ENCODE measurements at regions not wholly inside any gene's neighbourhood (a gene's known extent, or its start where the extent isn't known, plus 50 kb on each side); places are given as distances from the start of the nearest gene placed in this dataset.

DNA sequence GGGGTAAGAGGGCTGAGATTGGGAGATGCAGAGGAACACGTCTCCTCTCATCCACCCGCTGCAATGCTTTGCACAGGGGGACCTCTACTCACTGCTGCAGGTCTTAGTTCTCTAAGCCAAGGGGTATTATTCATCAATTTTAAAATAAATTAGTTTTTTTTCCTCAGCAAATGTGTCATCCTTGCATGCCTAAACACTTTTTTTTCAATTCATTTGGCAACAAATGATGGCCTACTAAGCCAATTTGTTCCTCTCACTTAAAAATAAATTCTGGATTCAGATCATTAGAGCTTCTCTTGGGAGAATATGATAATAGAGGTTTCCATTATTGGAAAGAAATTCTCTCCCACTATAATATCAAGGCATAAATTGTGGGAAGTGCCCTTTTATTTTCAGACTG is 338.3 kb downstream of the IRX1 start:
- TF ChIP-seq, protein P1, sequence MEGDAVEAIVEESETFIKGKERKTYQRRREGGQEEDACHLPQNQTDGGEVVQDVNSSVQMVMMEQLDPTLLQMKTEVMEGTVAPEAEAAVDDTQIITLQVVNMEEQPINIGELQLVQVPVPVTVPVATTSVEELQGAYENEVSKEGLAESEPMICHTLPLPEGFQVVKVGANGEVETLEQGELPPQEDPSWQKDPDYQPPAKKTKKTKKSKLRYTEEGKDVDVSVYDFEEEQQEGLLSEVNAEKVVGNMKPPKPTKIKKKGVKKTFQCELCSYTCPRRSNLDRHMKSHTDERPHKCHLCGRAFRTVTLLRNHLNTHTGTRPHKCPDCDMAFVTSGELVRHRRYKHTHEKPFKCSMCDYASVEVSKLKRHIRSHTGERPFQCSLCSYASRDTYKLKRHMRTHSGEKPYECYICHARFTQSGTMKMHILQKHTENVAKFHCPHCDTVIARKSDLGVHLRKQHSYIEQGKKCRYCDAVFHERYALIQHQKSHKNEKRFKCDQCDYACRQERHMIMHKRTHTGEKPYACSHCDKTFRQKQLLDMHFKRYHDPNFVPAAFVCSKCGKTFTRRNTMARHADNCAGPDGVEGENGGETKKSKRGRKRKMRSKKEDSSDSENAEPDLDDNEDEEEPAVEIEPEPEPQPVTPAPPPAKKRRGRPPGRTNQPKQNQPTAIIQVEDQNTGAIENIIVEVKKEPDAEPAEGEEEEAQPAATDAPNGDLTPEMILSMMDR (IDR thresholded peaks at IDR 0.05), result no peak
- TF ChIP-seq POLR2AphosphoS5 (IDR thresholded peaks at IDR 0.05), result no peak
